Osteoblast (primary cell): ENCODE measurements at regions not wholly inside any gene's neighbourhood (a gene's known extent, or its start where the extent isn't known, plus 50 kb on each side); places are given as distances from the start of the nearest gene placed in this dataset.

ENCODE experiments used
- DNase-seq: peaks from one replicate; pipeline ENCODE4 v3.0.0; 2011; ENCODE audit warnings: low spot score, mixed read lengths; ENCODE audit not compliant: insufficient read length; ENCODE audit errors: missing footprints
- H2AFZ ChIP-seq: 2 replicates; pipeline ENCODE4 v1.6.0; 2011; ENCODE audit warnings: mild to moderate bottlenecking, low read length
- H3K27ac ChIP-seq: 2 replicates; pipeline ENCODE4 v1.5.1; 2011; ENCODE audit warnings: mild to moderate bottlenecking, low read depth, low read length, moderate library complexity
- H3K27me3 ChIP-seq: 2 replicates; pipeline ENCODE4 v1.6.0; 2012; ENCODE audit warnings: mild to moderate bottlenecking, control low read depth, inconsistent platforms, low read length, moderate library complexity; ENCODE audit not compliant: insufficient read depth
- H3K36me3 ChIP-seq: 2 replicates; pipeline ENCODE4 v1.5.1; 2011; ENCODE audit warnings: mild to moderate bottlenecking, low read length, control low read depth, moderate library complexity; ENCODE audit not compliant: insufficient read depth
- H3K4me1 ChIP-seq: 2 replicates; pipeline ENCODE4 v1.5.1; 2011; ENCODE audit warnings: mild to moderate bottlenecking, low read length, control low read depth, moderate library complexity; ENCODE audit not compliant: insufficient read depth
- H3K4me2 ChIP-seq: 2 replicates; pipeline ENCODE4 v1.6.0; 2011; ENCODE audit warnings: mild to moderate bottlenecking, low read length; ENCODE audit not compliant: insufficient read depth
- H3K4me3 ChIP-seq: fragments of 200-600 bp; sonication (generic); 3 replicates; pipeline ENCODE4 v1.5.1; 2012; ENCODE audit warnings: mild to moderate bottlenecking, low read length, inconsistent platforms; ENCODE audit not compliant: insufficient read depth
- H3K79me2 ChIP-seq: 2 replicates; pipeline ENCODE4 v1.6.0; 2012; ENCODE audit warnings: mild to moderate bottlenecking, low read length, control low read depth, inconsistent platforms; ENCODE audit not compliant: insufficient read depth
- H3K9me3 ChIP-seq: 2 replicates; pipeline ENCODE4 v1.5.1; 2011; ENCODE audit warnings: low read depth, low read length, control low read depth
- H4K20me1 ChIP-seq: 2 replicates; pipeline ENCODE4 v1.6.0; 2012; ENCODE audit warnings: mild to moderate bottlenecking, low read length, control low read depth; ENCODE audit not compliant: insufficient read depth
- CTCF ChIP-seq: IDR thresholded peaks from 2 replicates; pipeline ENCODE4 v1.5.1; 2011; ENCODE audit warnings: mild to moderate bottlenecking, low read depth, low read length, moderate library complexity; ENCODE audit errors: extremely low read depth

- Histone ChIP-seq H3K4me2 (no peak overlapping the region), H3K4me3 (no peak overlapping the region), H3K27me3 (peaks cover 4% of the 10 kb centered on the region), H3K79me2 (no peaks in the 10 kb centered on the region), H3K36me3 (no peaks in the 10 kb centered on the region), H3K9me3 (no peaks in the 10 kb centered on the region), H3K4me1 (no peaks in the 10 kb centered on the region), H2AFZ (no peak overlapping the region), H4K20me1 (no peaks in the 10 kb centered on the region), H3K27ac (no peak overlapping the region)
- no peak for DNase-seq
- TF ChIP-seq CTCF = no peak
Observed at GRCh38 chr1:29672416-29673227, 436.3 kb downstream of the PTPRU start.

- Histone ChIP-seq H3K4me1 (no peaks in the 10 kb centered on the region), H3K36me3 (no peaks in the 10 kb centered on the region), H3K9me3 (no peaks in the 10 kb centered on the region), H3K27me3 (peaks cover 8% of the 10 kb centered on the region), H4K20me1 (no peaks in the 10 kb centered on the region), H3K79me2 (no peaks in the 10 kb centered on the region), H3K4me2 (no peak overlapping the region), H3K4me3 (no peak overlapping the region), H3K27ac (no peak overlapping the region), H2AFZ (no peak overlapping the region)
- no peak for TF ChIP-seq CTCF
- no peak for DNase-seq
Observed at GRCh38 chr1:29671446-29672356, 435.4 kb downstream of the PTPRU start.

- no peaks in the 10 kb centered on the region for H3K79me2 ChIP-seq
- H3K4me1 ChIP-seq = no peaks in the 10 kb centered on the region
- H3K36me3 ChIP-seq = no peaks in the 10 kb centered on the region
- H3K4me2 ChIP-seq = no peak overlapping the region
- no peak overlapping the region for H3K27ac ChIP-seq
- DNase-seq = no peak
- peaks cover 8% of the 10 kb centered on the region for H3K27me3 ChIP-seq
- H3K4me3 ChIP-seq = no peak overlapping the region
- no peak for TF ChIP-seq CTCF
- no peaks in the 10 kb centered on the region for H3K9me3 ChIP-seq
- no peaks in the 10 kb centered on the region for H4K20me1 ChIP-seq
- no peak overlapping the region for H2AFZ ChIP-seq
Observed at GRCh38 chr1:29670752-29671151, 434.4 kb downstream of the PTPRU start.

GRCh38 chr1:29669912-29670311 lies 433.6 kb downstream of the PTPRU start:
- H4K20me1 ChIP-seq = no peaks in the 10 kb centered on the region
- H3K4me3 ChIP-seq = no peak overlapping the region
- no peak for TF ChIP-seq CTCF
- no peaks in the 10 kb centered on the region for H3K4me1 ChIP-seq
- H3K27ac ChIP-seq = no peak overlapping the region
- H3K27me3 ChIP-seq = peaks cover 8% of the 10 kb centered on the region
- no peaks in the 10 kb centered on the region for H3K9me3 ChIP-seq
- DNase-seq = no peak
- H3K36me3 ChIP-seq = no peaks in the 10 kb centered on the region
- no peak overlapping the region for H2AFZ ChIP-seq
- no peak overlapping the region for H3K4me2 ChIP-seq
- H3K79me2 ChIP-seq = no peaks in the 10 kb centered on the region
